Right cardiac atrium (tissue), 5 donors: ENCODE measurements at regions not wholly inside any gene's neighbourhood (a gene's known extent, or its start where the extent isn't known, plus 50 kb on each side); places are given as distances from the start of the nearest gene placed in this dataset.

Experiments
- ATAC-seq, 2 donors: fragments of 200-7000 bp; cut with Tn5 transposase; one replicate each; pipeline versions ENCODE4 v1.8.0 to v1.9.1; 2020; ENCODE audit warnings: moderate library complexity in 2 of 2, mild to moderate bottlenecking in 1 of 2
- DNase-seq, 3 donors: peaks; one replicate each; pipeline ENCODE4 v3.0.0-alpha.2; 2020
- H3K27ac ChIP-seq: one replicate; pipeline ENCODE4 v1.5.1; 2013; ENCODE audit warnings: mild to moderate bottlenecking, low read length, control low read depth, moderate library complexity
- H3K27me3 ChIP-seq: one replicate; pipeline ENCODE4 v1.6.1; 2013; ENCODE audit not compliant: control insufficient read depth, insufficient read depth
- H3K4me1 ChIP-seq: one replicate; pipeline ENCODE4 v1.6.1; 2013; ENCODE audit warnings: low read length; ENCODE audit not compliant: control insufficient read depth, insufficient read depth
- H3K4me3 ChIP-seq: one replicate; pipeline ENCODE4 v1.5.1; 2013; ENCODE audit warnings: low read length, control low read depth
- H3K9me3 ChIP-seq: one replicate; pipeline ENCODE4 v1.6.1; 2013; ENCODE audit warnings: low read length; ENCODE audit not compliant: control insufficient read depth
- whole genome bisulfite sequencing: extraction: QIAGEN DNeasy Blood & Tissue Kit; methylation state at CpG from one replicate; pipeline ENCODE4 v1.1.7; 2013; 5-methylcytosine and 5-hydroxymethylcytosine counted together
- intact Hi-C, 4 donors: fragments of 100-400 bp; cut with DNase I; formaldehyde crosslinking; loops; one replicate each; pipeline versions ENCODE4 v1.11.0 to v1.14.0; 2022 to 2023
- donor health status: healthy with polysubstance abuse.
- donor health status: DM: no; HTN: yes; CAD: no.
- donor health status: DM: no; HTN: no; CAD: no.
- donor health status: DM: no; HTN: yes; CAD: no; lungs with severe emphysema.
- donor health status: DM: yes; HTN: yes; CAD: no.

GRCh38 chr11:134572741-134573675, 161.0 kb upstream of the B3GAT1 start:
- DNase-seq (no peak), ATAC-seq (peak; percentile 43 to 66)
- Histone ChIP-seq H3K4me3 (no peak overlapping the region), H3K27ac (no peak overlapping the region), H3K27me3 (no peaks in the 10 kb centered on the region), H3K4me1 (peaks cover 2% of the 10 kb centered on the region), H3K9me3 (no peaks in the 10 kb centered on the region)
- 53% methylated on average over 22 of the region's 22 CpGs for WGBS
- intact Hi-C loops: no loop called here

DNA sequence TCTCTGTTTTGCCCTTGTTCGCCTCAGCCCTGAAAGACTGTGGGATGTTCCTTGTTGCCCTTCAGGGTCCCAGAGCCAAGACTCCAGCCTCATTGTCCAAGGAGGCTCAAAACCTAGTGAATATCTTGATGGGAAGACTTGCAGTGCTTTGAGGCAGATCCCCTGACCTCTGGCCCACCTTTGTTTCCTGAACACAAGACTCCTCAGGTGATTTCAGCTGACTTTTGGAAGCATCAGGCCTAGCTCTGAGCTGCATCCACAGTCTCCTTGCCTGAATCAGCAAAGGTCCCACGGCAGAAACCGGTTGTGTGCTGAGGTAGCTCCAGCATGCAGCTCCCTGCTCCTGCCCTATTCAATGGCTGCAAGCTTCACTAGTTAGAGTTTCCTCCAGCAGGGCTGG, 159.3 kb upstream of the B3GAT1 start:
- Histone ChIP-seq H3K4me1 (peaks cover 2% of the 10 kb centered on the region), H3K4me3 (no peak overlapping the region), H3K27me3 (no peaks in the 10 kb centered on the region), H3K27ac (no peak overlapping the region), H3K9me3 (no peaks in the 10 kb centered on the region)
- WGBS: 87% methylated on average over 3 of the region's 3 CpGs
- ATAC-seq (no peak), DNase-seq (no peak)
- intact Hi-C loops: no loop called here

- Histone ChIP-seq H3K27ac (no peak overlapping the region), H3K9me3 (no peaks in the 10 kb centered on the region), H3K27me3 (no peaks in the 10 kb centered on the region), H3K4me3 (no peak overlapping the region), H3K4me1 (peaks cover 2% of the 10 kb centered on the region)
- 66% methylated on average over 6 of the region's 6 CpGs for WGBS
- no peak for ATAC-seq
- no peak for DNase-seq
- intact Hi-C loops: no loop called here
Observed at GRCh38 chr11:134569195-134569594, 157.2 kb upstream of the B3GAT1 start.

DNA sequence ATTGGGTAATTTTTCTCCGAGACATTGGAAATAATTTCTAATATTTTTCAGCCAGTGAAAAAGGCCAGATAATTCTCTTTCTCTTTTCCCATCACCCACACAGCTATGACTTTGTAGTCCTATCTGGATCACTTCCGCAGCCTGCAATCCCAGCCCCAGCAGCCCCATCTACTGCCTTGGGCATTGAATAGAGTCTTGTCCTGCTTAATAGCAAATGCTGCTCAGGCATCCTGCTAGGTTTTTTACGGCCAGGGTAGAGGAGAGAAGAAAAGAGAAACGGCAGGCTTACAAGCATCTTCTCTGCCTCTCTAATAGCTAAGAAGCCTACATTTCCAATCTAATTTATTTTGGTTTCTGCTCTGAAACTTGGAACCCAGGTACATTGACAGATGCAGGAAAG, 154.3 kb upstream of the B3GAT1 start:
- Histone ChIP-seq H3K27me3 (no peaks in the 10 kb centered on the region), H3K4me1 (no peaks in the 10 kb centered on the region), H3K4me3 (no peak overlapping the region), H3K9me3 (no peaks in the 10 kb centered on the region), H3K27ac (no peak overlapping the region)
- intact Hi-C loops: no loop called here
- WGBS: 67% methylated on average over 4 of the region's 4 CpGs
- ATAC-seq (no peak), DNase-seq (peak in 1 of 3 donors; percentile 4)

- intact Hi-C loops: no loop called here
- no peak overlapping the region for H3K4me3 ChIP-seq
Observed at GRCh38 chr11:134565343-134565891, 153.4 kb upstream of the B3GAT1 start.

GRCh38 chr11:134564472-134565200, 152.6 kb upstream of the B3GAT1 start:
- intact Hi-C loops: no loop called here
- Histone ChIP-seq H3K4me1 (no peaks in the 10 kb centered on the region), H3K9me3 (no peaks in the 10 kb centered on the region), H3K4me3 (no peak overlapping the region), H3K27ac (no peak overlapping the region), H3K27me3 (no peaks in the 10 kb centered on the region)
- no peak for ATAC-seq
- no peak for DNase-seq
- WGBS: 86% methylated on average over 6 of the region's 6 CpGs

More at GRCh38 chr11:134565343-134565891, 153.4 kb upstream of the B3GAT1 start:
- WGBS: 86% methylated on average over 12 of the region's 12 CpGs
- ATAC-seq: no peak
- Histone ChIP-seq H3K9me3 (no peaks in the 10 kb centered on the region), H3K27me3 (no peaks in the 10 kb centered on the region), H3K4me1 (no peaks in the 10 kb centered on the region), H3K27ac (no peak overlapping the region)
- DNase-seq: no peak

GRCh38 chr11:134562941-134563471, 151.0 kb upstream of the B3GAT1 start:
- Histone ChIP-seq H3K4me3 (no peak overlapping the region), H3K27me3 (no peaks in the 10 kb centered on the region), H3K27ac (no peak overlapping the region), H3K9me3 (no peaks in the 10 kb centered on the region), H3K4me1 (no peaks in the 10 kb centered on the region)
- DNase-seq: peak in 1 of 3 donors; percentile 14
- intact Hi-C loops: no loop called here
- WGBS: 63% methylated on average over 7 of the region's 7 CpGs
- peak in 1 of 2 donors; percentile 23 for ATAC-seq

- intact Hi-C loops: no loop called here
- Histone ChIP-seq H3K4me3 (no peak overlapping the region), H3K27ac (no peak overlapping the region), H3K27me3 (no peaks in the 10 kb centered on the region), H3K9me3 (no peaks in the 10 kb centered on the region), H3K4me1 (no peaks in the 10 kb centered on the region)
- ATAC-seq (no peak), DNase-seq (no peak)
- 54% methylated on average over 4 of the region's 4 CpGs for WGBS
Observed at GRCh38 chr11:134562196-134562595, 150.2 kb upstream of the B3GAT1 start.

- H3K27ac ChIP-seq: no peak overlapping the region
- H3K4me3 ChIP-seq: no peak overlapping the region
- no peaks in the 10 kb centered on the region for H3K4me1 ChIP-seq
- DNase-seq (no peak), ATAC-seq (no peak)
- no peaks in the 10 kb centered on the region for H3K27me3 ChIP-seq
- H3K9me3 ChIP-seq: no peaks in the 10 kb centered on the region
- 74% methylated on average over 8 of the region's 8 CpGs for WGBS
- intact Hi-C loops: no loop called here
Observed at GRCh38 chr11:134561331-134561720, 149.3 kb upstream of the B3GAT1 start.

- intact Hi-C loops: no loop called here
- no peaks in the 10 kb centered on the region for H3K27me3 ChIP-seq
- no peaks in the 10 kb centered on the region for H3K4me1 ChIP-seq
- ATAC-seq (no peak), DNase-seq (no peak)
- H3K4me3 ChIP-seq: no peak overlapping the region
- H3K27ac ChIP-seq: no peak overlapping the region
- WGBS: 62% methylated on average over 12 of the region's 12 CpGs
- no peaks in the 10 kb centered on the region for H3K9me3 ChIP-seq
Observed at GRCh38 chr11:134560566-134561330, 148.7 kb upstream of the B3GAT1 start.
